Activated naive CD4-positive, alpha-beta T cell treated with anti-CD3 and anti-CD28 coated beads for 36 hours (primary cell): ENCODE measurements at regions not wholly inside any gene's neighbourhood (a gene's known extent, or its start where the extent isn't known, plus 50 kb on each side); places are given as distances from the start of the nearest gene placed in this dataset.

Experiments used
- CTCF ChIA-PET: fragments of 350-600 bp; sonication (Branson Sonifier 250); formaldehyde crosslinking; loops from one replicate; lab custom pipeline; 2021; ENCODE audit warnings: antibody characterized with exemption; lab: Charles Lee
- DNase-seq: peaks from one replicate; pipeline ENCODE4 v3.0.0-alpha.2; 2020
- H3K27ac Mint-ChIP-seq: one replicate; pipeline ENCODE4 v1.8.0; 2021; ENCODE audit warnings: mild to moderate bottlenecking, mixed read lengths
- H3K27me3 Mint-ChIP-seq: one replicate; pipeline ENCODE4 v1.8.0; 2021; ENCODE audit warnings: low read depth, mixed read lengths
- H3K36me3 Mint-ChIP-seq: one replicate; pipeline ENCODE4 v1.8.0; 2021; ENCODE audit warnings: low read depth, mixed read lengths
- H3K4me1 Mint-ChIP-seq: one replicate; pipeline ENCODE4 v1.8.0; 2021; ENCODE audit warnings: low read depth, mixed read lengths
- H3K4me3 Mint-ChIP-seq: one replicate; pipeline ENCODE4 v1.8.0; 2021; ENCODE audit warnings: mild to moderate bottlenecking, moderate library complexity, mixed read lengths
- H3K9me3 Mint-ChIP-seq: one replicate; pipeline ENCODE4 v1.8.0; 2021; ENCODE audit warnings: mixed read lengths
- intact Hi-C: fragments of 100-400 bp; cut with micrococcal nuclease; formaldehyde crosslinking; loops from one replicate; pipeline ENCODE4 v1.15.1; 2023

DNA sequence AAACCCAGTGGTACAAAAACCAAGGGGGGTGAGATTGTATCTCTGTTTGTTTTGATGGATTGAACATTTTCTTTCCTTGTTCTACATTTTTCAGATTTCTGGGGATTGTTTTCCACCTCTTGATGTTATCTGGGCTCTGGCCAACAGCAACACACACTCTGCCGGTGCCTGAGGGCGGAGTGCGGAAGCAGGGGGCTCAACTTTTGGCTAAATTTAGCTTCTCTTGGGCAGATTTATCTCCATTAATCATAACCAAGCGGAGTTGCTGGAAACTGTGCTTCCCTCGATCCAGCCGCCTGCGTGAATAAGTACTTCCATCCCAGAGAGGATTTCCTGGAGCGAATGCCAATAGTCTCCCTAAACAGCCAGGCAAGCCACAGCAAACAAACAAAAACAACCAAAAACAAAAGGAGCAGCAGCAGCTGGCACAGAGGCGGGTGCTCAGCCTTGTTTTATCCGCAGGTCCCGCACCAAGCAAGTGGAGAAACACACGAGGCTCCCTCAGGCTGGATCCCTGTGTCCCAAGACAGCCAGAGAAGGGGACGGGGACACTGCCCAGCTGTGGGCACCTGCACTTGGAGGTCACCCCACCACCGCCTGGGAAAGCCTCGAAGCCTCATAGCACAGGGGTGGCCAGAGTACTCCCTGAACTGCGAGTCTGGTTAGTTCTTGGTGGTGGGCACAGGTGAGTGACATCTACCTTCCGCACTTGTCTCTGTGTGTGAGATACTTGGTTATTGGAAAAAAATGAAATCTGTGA is 143.4 kb downstream of the NDUFA10 start:
- intact Hi-C loops: loop anchor here (1.0 to 5.0 kb wide), 4 partner anchors 111 to 844 kb away; partner anchors contain the start of gene HDAC4
- Mint-ChIP-seq H3K4me3 (no peak overlapping the region), H3K9me3 (peaks cover 15% of the 10 kb centered on the region), H3K36me3 (peaks cover 4% of the 10 kb centered on the region), H3K4me1 (peaks cover 3% of the 10 kb centered on the region), H3K27ac (no peak overlapping the region), H3K27me3 (peaks cover 7% of the 10 kb centered on the region)
- no peak for DNase-seq
- CTCF ChIA-PET: interaction anchor here (0.6 to 1.7 kb wide), 4 partner anchors 12 to 792 kb away, joined by 3 to 5 read pairs (median 4); no protein-coding TSS in a partner anchor

DNA sequence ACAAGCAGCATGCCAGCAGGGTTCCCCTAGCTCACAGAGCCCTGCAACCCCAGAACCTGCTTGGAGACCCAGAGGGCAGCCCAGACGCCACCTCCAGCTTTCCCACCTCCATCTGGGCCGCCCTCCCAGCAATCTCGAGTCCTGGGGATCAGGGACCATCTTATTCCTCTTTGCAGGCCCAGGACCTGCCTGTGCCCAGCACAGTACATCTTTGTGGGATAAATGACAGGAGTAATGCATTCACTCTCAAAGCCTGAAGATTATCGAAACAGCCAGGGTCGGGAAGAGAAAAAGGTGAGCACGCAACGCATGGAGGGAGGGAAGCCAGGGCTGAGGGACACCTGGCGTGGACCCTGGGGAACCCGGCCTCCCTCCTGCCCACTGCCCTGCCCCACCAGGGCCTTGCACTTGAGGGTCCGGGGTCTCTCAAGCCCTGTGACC is 144.1 kb downstream of the NDUFA10 start:
- H3K27ac Mint-ChIP-seq: no peak overlapping the region
- H3K36me3 Mint-ChIP-seq: peaks cover 4% of the 10 kb centered on the region
- peaks cover 3% of the 10 kb centered on the region for H3K4me1 Mint-ChIP-seq
- CTCF ChIA-PET: no interaction called here
- intact Hi-C loops: loop anchor here (5.0 kb wide), 2 partner anchors 111 to 844 kb away; no protein-coding TSS in a partner anchor
- DNase-seq: no peak
- H3K4me3 Mint-ChIP-seq: no peak overlapping the region
- peaks cover 10% of the 10 kb centered on the region for H3K27me3 Mint-ChIP-seq
- peaks cover 10% of the 10 kb centered on the region for H3K9me3 Mint-ChIP-seq

DNA sequence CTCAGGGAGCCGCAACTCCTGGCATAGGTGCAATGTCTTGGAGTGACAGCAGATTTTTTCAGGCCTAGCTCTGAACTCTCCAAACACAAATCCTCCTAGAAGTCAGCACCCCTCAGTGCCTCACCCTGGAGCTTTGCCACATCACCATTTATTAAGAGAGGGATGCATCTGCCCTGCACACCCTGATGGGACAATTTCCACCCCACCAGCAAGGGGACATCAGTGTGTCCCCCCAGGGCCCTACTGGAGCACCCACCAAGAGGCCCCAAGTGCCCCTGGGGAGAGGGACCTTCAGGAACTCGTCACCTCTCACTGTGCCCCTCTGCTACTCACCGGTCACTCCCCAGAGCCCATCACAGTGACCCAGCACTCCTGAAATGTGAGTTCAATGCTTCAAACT is 144.7 kb downstream of the NDUFA10 start:
- no peak for DNase-seq
- Mint-ChIP-seq H3K4me1 (peaks cover 3% of the 10 kb centered on the region), H3K27me3 (peaks cover 10% of the 10 kb centered on the region), H3K9me3 (peaks cover 10% of the 10 kb centered on the region), H3K27ac (no peak overlapping the region), H3K36me3 (peaks cover 4% of the 10 kb centered on the region), H3K4me3 (no peak overlapping the region)
- CTCF ChIA-PET: interaction anchor here (2.2 kb wide), 1 partner anchor 57 kb away, joined by 7 read pairs; no protein-coding TSS in a partner anchor
- intact Hi-C loops: loop anchor here (5.0 kb wide), 2 partner anchors 112 to 843 kb away; no protein-coding TSS in a partner anchor

- no peak for DNase-seq
- Mint-ChIP-seq H3K4me3 (no peak overlapping the region), H3K4me1 (peaks cover 3% of the 10 kb centered on the region), H3K27ac (no peak overlapping the region), H3K36me3 (peaks cover under 1% of the 10 kb centered on the region), H3K27me3 (peaks cover 10% of the 10 kb centered on the region), H3K9me3 (peaks cover 1% of the 10 kb centered on the region)
- CTCF ChIA-PET: interaction anchor here (0.7 to 2.2 kb wide), 2 partner anchors 56 to 173 kb away, joined by 4 to 7 read pairs; no protein-coding TSS in a partner anchor
- intact Hi-C loops: loop anchor here (5.0 kb wide), 2 partner anchors 113 to 842 kb away; no protein-coding TSS in a partner anchor
Observed at GRCh38 chr2:239879423-239880084, 145.6 kb downstream of the NDUFA10 start.

GRCh38 chr2:239878686-239879085 is 146.5 kb downstream of the NDUFA10 start:
- Mint-ChIP-seq H3K27ac (no peak overlapping the region), H3K4me1 (peaks cover 3% of the 10 kb centered on the region), H3K9me3 (no peaks in the 10 kb centered on the region), H3K27me3 (peaks cover 10% of the 10 kb centered on the region), H3K4me3 (no peak overlapping the region), H3K36me3 (no peaks in the 10 kb centered on the region)
- intact Hi-C loops: no loop called here
- CTCF ChIA-PET: interaction anchor here (2.2 kb wide), 1 partner anchor 55 kb away, joined by 7 read pairs; no protein-coding TSS in a partner anchor
- DNase-seq: no peak

GRCh38 chr2:239876948-239877289 is 148.2 kb downstream of the NDUFA10 start:
- Mint-ChIP-seq H3K4me3 (no peak overlapping the region), H3K27ac (no peak overlapping the region), H3K4me1 (no peaks in the 10 kb centered on the region), H3K36me3 (no peaks in the 10 kb centered on the region), H3K9me3 (no peaks in the 10 kb centered on the region), H3K27me3 (peaks cover 8% of the 10 kb centered on the region)
- CTCF ChIA-PET: no interaction called here
- intact Hi-C loops: no loop called here
- no peak for DNase-seq

DNA sequence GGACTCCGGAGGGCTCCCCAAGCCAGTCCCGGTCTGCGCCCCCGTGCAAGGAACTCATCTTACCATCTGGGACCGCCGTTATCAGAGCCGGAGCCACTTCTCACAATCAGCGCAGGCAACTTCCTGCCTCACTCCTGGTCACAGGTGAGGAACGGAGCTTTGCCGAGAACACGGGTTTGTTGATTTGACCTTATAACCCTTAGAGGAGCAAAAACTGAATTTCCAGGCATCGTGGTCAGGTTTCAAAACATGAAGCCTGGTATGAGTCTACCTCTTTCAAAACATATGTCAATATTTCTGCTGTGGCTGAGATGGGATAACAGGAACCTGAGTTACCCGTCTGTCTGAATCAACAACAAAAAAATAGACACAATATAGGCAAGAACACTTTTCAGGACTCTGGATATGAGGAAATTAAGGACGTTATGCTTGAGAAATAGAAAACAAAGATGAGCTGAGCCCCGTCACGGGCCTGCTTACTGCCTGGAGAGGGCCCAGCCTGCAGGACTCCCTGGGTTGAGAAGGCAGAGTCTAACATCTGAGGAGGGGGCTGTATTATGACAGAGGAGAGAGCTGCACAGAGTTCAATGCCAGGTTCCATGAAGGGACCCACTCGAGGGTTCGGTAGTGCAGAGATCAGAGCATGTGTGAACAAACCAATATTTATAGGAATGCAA is 148.7 kb downstream of the NDUFA10 start:
- Mint-ChIP-seq H3K9me3 (no peaks in the 10 kb centered on the region), H3K4me1 (no peaks in the 10 kb centered on the region), H3K27ac (peak overlapping the region; percentile 18), H3K4me3 (no peak overlapping the region), H3K36me3 (no peaks in the 10 kb centered on the region), H3K27me3 (peaks cover 4% of the 10 kb centered on the region)
- CTCF ChIA-PET: no interaction called here
- no peak for DNase-seq
- intact Hi-C loops: no loop called here

DNA sequence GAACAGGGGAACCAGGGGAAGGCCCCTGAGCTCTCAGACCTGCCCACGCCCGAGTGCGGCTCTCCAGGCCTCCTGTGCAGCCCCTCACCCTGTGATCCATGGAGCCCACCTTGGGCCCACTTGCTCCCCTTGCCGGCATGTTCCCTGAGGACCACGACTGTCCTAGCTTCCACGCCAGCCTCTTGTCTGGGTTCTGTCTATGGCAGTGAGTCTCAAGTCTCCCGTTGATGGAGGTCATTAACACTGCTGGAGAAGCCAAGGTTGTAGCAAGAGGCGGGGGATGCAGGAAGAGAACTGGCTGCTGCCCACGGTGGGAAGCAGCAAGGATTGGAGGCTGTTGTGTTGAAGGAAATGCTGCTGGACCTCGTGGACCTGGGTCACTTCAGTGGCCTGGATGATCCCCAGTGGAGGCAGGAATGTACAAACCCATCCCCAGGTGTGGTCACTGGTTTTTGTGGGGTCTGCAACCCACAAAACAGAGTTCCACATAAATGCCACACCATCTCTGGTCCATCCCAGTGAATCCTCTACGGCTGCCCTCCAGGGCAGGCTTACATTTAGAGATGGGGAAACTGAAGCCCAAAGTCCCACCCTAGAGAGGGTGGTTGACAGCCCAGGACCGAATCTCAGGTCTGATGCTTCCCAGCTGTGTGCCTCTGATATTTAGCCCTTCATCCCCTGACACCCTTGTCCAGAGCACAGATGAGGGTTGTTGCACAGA is 150.3 kb downstream of the NDUFA10 start:
- Mint-ChIP-seq H3K27me3 (peaks cover 3% of the 10 kb centered on the region), H3K36me3 (no peaks in the 10 kb centered on the region), H3K9me3 (no peaks in the 10 kb centered on the region), H3K27ac (no peak overlapping the region), H3K4me3 (no peak overlapping the region), H3K4me1 (no peaks in the 10 kb centered on the region)
- intact Hi-C loops: no loop called here
- CTCF ChIA-PET: no interaction called here
- no peak for DNase-seq

DNA sequence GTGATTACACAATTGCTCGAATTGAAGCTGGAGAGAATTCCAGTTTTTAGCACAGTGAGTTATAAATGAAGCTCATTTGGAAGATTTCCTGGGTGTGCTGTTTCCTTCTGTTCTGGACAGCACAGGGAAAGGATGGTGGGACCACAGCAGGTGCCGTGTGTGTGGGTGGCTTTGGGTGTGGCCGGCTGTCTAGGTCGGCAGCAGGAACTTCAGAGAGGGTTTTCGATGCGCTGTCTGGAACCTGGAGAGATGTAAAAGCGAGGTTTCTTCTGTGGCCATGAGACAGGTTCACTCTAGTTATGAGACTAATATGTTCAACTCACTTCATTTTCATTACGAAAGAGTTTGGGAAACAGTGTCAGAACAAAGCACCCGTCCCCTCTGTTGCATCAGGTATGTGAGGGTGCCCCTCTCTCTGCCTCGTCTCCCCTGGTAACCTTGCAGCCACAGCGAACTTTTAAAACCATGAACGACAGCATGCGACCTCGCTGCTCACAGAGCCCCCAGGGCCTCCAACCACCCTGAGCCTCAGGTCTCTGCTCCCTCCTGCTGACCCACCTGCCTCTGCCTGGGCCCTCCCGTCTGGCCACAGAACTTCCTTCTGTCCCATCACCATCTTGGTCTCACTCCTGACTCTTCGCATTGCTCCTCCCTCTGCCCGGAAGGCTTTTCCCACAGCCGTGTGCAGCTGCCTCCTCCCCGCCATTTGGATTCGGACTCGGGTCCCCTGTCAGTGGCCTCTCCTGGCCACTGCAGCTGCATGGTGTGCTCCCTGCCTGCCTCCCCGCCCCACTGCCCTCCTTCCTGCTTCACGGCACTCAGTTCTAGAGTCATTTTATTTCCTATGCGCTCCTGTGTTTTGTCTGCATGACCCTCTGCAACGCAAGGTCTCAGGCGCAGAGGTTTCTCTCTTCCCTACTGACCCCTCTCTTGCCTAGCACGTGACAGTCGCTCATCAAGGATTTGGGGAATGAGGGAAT is 151.2 kb downstream of the NDUFA10 start:
- CTCF ChIA-PET: no interaction called here
- Mint-ChIP-seq H3K4me3 (no peak overlapping the region), H3K27me3 (peaks cover 3% of the 10 kb centered on the region), H3K9me3 (no peaks in the 10 kb centered on the region), H3K27ac (no peak overlapping the region), H3K36me3 (no peaks in the 10 kb centered on the region), H3K4me1 (no peaks in the 10 kb centered on the region)
- intact Hi-C loops: no loop called here
- no peak for DNase-seq

DNA sequence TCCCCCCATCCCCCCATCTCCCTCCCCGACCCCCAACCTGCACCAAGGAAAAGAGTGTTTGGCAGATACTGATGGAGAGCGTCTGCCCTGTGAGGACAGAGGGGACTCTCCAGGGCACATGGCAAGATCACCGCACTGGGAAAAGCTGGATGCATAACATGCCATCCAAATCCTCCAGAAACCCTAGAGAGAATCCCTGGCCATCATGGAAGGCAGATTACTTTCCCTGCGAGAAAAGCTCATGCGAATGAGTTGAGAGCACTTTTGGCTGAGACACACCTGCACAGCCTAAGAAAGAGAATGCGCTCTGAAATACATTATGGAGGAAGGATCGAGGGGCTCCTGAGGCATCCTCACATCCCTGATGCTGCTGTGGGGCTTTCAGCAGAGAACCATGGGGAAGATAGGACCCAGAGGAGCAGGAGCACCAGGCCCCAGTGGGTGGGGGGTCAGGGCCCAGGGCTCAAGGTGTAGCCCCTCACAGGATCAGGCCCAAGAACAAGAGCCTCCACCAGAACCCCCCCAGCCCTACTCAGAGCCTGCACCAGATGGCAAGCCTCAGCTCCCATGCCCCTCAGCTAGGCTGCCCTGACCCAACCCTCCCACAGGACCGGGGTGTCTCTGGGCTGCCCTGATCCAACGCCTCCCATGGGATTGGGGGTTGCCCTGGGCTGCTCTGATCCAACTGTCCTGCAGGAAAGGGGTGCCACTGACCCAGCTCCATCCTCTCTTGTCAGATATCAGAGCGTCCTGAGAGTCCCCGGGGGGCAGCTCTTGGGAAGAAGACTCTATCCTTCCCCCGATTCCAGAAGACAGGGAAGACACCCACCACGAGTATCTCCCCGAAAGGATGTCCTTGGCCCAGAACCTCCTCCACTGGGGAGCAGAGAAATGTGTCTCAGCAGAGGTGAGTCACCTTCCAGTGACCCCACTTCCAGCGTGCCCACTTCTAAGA is 153.4 kb downstream of the NDUFA10 start:
- H3K36me3 Mint-ChIP-seq: no peaks in the 10 kb centered on the region
- H3K4me3 Mint-ChIP-seq: no peak overlapping the region
- no peaks in the 10 kb centered on the region for H3K4me1 Mint-ChIP-seq
- H3K9me3 Mint-ChIP-seq: no peaks in the 10 kb centered on the region
- intact Hi-C loops: no loop called here
- H3K27me3 Mint-ChIP-seq: peaks cover 3% of the 10 kb centered on the region
- CTCF ChIA-PET: interaction anchor here (0.7 to 1.2 kb wide), 2 partner anchors 11 to 918 kb away, joined by 3 to 5 read pairs; no protein-coding TSS in a partner anchor
- no peak overlapping the region for H3K27ac Mint-ChIP-seq
- DNase-seq: no peak
